ENCODE measurements at regions not wholly inside any gene's neighbourhood (a gene's known extent, or its start where the extent isn't known, plus 50 kb on each side); places are given as distances from the start of the nearest gene placed in this dataset.

- H3K27ac ChIP-seq (ENCODE audit: control insufficient read depth, insufficient read depth): no peak overlapping the region
- H3K9ac ChIP-seq (ENCODE audit: control insufficient read depth, insufficient read depth, low read length): no peak overlapping the region
- DNase-seq (ENCODE audit: low read depth, low spot score) (no peak), ATAC-seq (no peak), FAIRE-seq (no peak)
- no peak overlapping the region for H2AFZ ChIP-seq (ENCODE audit: control insufficient read depth, low read depth, low read length)
- RAD21 ChIA-PET (ENCODE audit: unreplicated experiment): no interaction called here
- H3K36me3 ChIP-seq (ENCODE audit: control insufficient read depth in 2 of 2, insufficient read depth in 2 of 2, low read length in 1 of 2): no peaks in the 10 kb centered on the region
- BruUV-seq (replicated peaks): no TSS peak
- no peaks in the 10 kb centered on the region for H3K27me3 ChIP-seq (replicated peaks in 1 of 2; ENCODE audit: control insufficient read depth in 2 of 2, insufficient read depth in 2 of 2, low read length in 1 of 2)
- no peak overlapping the region for H3K4me2 ChIP-seq (ENCODE audit: control insufficient read depth, insufficient read depth)
- SMC1A ChIA-PET (ENCODE audit: uncharacterized antibody, unreplicated experiment): no interaction called here
- H3K79me2 ChIP-seq (ENCODE audit: control insufficient read depth, insufficient read depth, low read length): no peaks in the 10 kb centered on the region
- intact Hi-C loops (cut with micrococcal nuclease; ENCODE audit: unreplicated experiment) (no loop called here), in situ Hi-C loops (cut with MboI) (no loop called here)
- H3K4me3 ChIP-seq: no peak overlapping the region
- TF ChIP-seq IRF5 (IDR thresholded peaks at IDR 0.05; ENCODE audit: borderline replicate concordance) (no peak), BACH1 (IDR thresholded peaks at IDR 0.05; ENCODE audit: borderline replicate concordance) (no peak), ATF7 (IDR thresholded peaks at IDR 0.05; ENCODE audit: low read depth) (no peak), MYB (IDR thresholded peaks at IDR 0.05; ENCODE audit: borderline replicate concordance, low read depth, low read length) (no peak), CEBPB (IDR thresholded peaks at IDR 0.05; ENCODE audit: borderline replicate concordance in 1 of 2, low read depth in 2 of 2, low read length in 2 of 2) (no peak), HDAC2 (IDR thresholded peaks at IDR 0.05) (no peak), SREBF2 (IDR thresholded peaks at IDR 0.05; ENCODE audit: low read length) (no peak), SPI1 (IDR thresholded peaks at IDR 0.05; ENCODE audit: borderline replicate concordance, insufficient read depth, low read depth, low read length) (no peak), MYC (IDR thresholded peaks at IDR 0.05; ENCODE audit: insufficient read depth, insufficient read length, insufficient replicate concordance, low read length, severe bottlenecking) (no peak), JUND (IDR thresholded peaks at IDR 0.05; ENCODE audit: low read depth, low read length) (no peak), ZNF622 (IDR thresholded peaks at IDR 0.05) (no peak)
- TF ChIP-seq, protein P1, sequence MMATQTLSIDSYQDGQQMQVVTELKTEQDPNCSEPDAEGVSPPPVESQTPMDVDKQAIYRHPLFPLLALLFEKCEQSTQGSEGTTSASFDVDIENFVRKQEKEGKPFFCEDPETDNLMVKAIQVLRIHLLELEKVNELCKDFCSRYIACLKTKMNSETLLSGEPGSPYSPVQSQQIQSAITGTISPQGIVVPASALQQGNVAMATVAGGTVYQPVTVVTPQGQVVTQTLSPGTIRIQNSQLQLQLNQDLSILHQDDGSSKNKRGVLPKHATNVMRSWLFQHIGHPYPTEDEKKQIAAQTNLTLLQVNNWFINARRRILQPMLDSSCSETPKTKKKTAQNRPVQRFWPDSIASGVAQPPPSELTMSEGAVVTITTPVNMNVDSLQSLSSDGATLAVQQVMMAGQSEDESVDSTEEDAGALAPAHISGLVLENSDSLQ (IDR thresholded peaks at IDR 0.05): no peak
- TF ChIP-seq, protein P2, sequence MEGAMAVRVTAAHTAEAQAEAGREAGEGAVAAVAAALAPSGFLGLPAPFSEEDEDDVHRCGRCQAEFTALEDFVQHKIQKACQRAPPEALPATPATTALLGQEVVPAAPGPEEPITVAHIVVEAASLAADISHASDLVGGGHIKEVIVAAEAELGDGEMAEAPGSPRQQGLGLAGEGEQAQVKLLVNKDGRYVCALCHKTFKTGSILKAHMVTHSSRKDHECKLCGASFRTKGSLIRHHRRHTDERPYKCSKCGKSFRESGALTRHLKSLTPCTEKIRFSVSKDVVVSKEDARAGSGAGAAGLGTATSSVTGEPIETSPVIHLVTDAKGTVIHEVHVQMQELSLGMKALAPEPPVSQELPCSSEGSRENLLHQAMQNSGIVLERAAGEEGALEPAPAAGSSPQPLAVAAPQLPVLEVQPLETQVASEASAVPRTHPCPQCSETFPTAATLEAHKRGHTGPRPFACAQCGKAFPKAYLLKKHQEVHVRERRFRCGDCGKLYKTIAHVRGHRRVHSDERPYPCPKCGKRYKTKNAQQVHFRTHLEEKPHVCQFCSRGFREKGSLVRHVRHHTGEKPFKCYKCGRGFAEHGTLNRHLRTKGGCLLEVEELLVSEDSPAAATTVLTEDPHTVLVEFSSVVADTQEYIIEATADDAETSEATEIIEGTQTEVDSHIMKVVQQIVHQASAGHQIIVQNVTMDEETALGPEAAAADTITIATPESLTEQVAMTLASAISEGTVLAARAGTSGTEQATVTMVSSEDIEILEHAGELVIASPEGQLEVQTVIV (IDR thresholded peaks at IDR 0.05; ENCODE audit: borderline replicate concordance, partially characterized antibody): no peak
- CTCF ChIA-PET: no interaction called here
- POLR2A ChIA-PET: no interaction called here
- H4K20me1 ChIP-seq (ENCODE audit: control insufficient read depth, insufficient read depth): no peaks in the 10 kb centered on the region
- WGBS (ENCODE audit: insufficient coverage, insufficient replicate concordance, low lambda C conversion rate, missing lambda C conversion rate): 25% methylated on average over 10 of the region's 10 CpGs
- no peaks in the 10 kb centered on the region for H3K4me1 ChIP-seq (ENCODE audit: control insufficient read depth, insufficient read depth, low read length)
- H3K9me3 ChIP-seq (replicated peaks; ENCODE audit: control insufficient read depth, insufficient read depth, low read length): no peaks in the 10 kb centered on the region
Measured at GRCh38 chr3:109545746-109546145, 208.4 kb upstream of the DPPA4 start.

All from GM12878 (cell line).